ENCODE measurements at regions not wholly inside any gene's neighbourhood (a gene's known extent, or its start where the extent isn't known, plus 50 kb on each side); places are given as distances from the start of the nearest gene placed in this dataset.

- DNase-seq (no peak), ATAC-seq (no peak)
- no peaks in the 10 kb centered on the region for H3K4me1 ChIP-seq
- no peaks in the 10 kb centered on the region for H3K27me3 ChIP-seq
- WGBS (ENCODE audit: insufficient coverage, low coverage, low lambda C conversion rate, missing lambda C conversion rate), result 25% methylated on average over 3 of the region's 3 CpGs
- no peaks in the 10 kb centered on the region for H3K9me3 ChIP-seq
- intact Hi-C loops (cut with DNase I), result no loop called here
- H3K4me3 ChIP-seq, result no peak overlapping the region
- TF ChIP-seq POLR2A (IDR thresholded peaks at IDR 0.05) (no peak), CTCF (IDR thresholded peaks at IDR 0.05) (no peak)
- H3K36me3 ChIP-seq, result no peaks in the 10 kb centered on the region
- H3K27ac ChIP-seq, result no peak overlapping the region
Measured at GRCh38 chr5:113896789-113897188, 383.3 kb downstream of the YTHDC2 start.

GRCh38 chr5:113897748-113898147 lies 384.3 kb downstream of the YTHDC2 start:
- no peaks in the 10 kb centered on the region for H3K9me3 ChIP-seq
- H3K27ac ChIP-seq, result no peak overlapping the region
- no peak overlapping the region for H3K4me3 ChIP-seq
- H3K4me1 ChIP-seq, result no peaks in the 10 kb centered on the region
- DNase-seq, result no peak
- H3K36me3 ChIP-seq, result no peaks in the 10 kb centered on the region
- TF ChIP-seq POLR2A (IDR thresholded peaks at IDR 0.05) (no peak), CTCF (IDR thresholded peaks at IDR 0.05) (no peak)
- ATAC-seq, result no peak
- 75% methylated on average over 5 of the region's 5 CpGs for WGBS (ENCODE audit: insufficient coverage, low coverage, low lambda C conversion rate, missing lambda C conversion rate)
- intact Hi-C loops (cut with DNase I), result no loop called here
- H3K27me3 ChIP-seq, result no peaks in the 10 kb centered on the region

- H3K4me1 ChIP-seq, result no peaks in the 10 kb centered on the region
- ATAC-seq, result no peak
- intact Hi-C loops (cut with DNase I), result no loop called here
- TF ChIP-seq CTCF (IDR thresholded peaks at IDR 0.05), result no peak
- TF ChIP-seq POLR2A (IDR thresholded peaks at IDR 0.05), result no peak
- no peak for DNase-seq
- no peaks in the 10 kb centered on the region for H3K36me3 ChIP-seq
- H3K27me3 ChIP-seq, result no peaks in the 10 kb centered on the region
- H3K4me3 ChIP-seq, result no peak overlapping the region
- no peak overlapping the region for H3K27ac ChIP-seq
- H3K9me3 ChIP-seq, result no peaks in the 10 kb centered on the region
Measured at GRCh38 chr5:113900141-113900540, 386.6 kb downstream of the YTHDC2 start.

- TF ChIP-seq CTCF (IDR thresholded peaks at IDR 0.05), result no peak
- no peak for TF ChIP-seq POLR2A (IDR thresholded peaks at IDR 0.05)
- WGBS (ENCODE audit: insufficient coverage, low coverage, low lambda C conversion rate, missing lambda C conversion rate), result 43% methylated on average over 1 of the region's 3 CpGs
- Histone ChIP-seq H3K9me3 (no peaks in the 10 kb centered on the region), H3K4me1 (no peaks in the 10 kb centered on the region), H3K27ac (no peak overlapping the region), H3K4me3 (no peak overlapping the region), H3K27me3 (no peaks in the 10 kb centered on the region), H3K36me3 (no peaks in the 10 kb centered on the region)
- intact Hi-C loops (cut with DNase I), result no loop called here
- no peak for DNase-seq
- ATAC-seq, result no peak
Measured at GRCh38 chr5:113900816-113901215, 387.3 kb downstream of the YTHDC2 start.

- H3K27me3 ChIP-seq, result no peaks in the 10 kb centered on the region
- H3K4me3 ChIP-seq, result no peak overlapping the region
- H3K9me3 ChIP-seq, result no peaks in the 10 kb centered on the region
- intact Hi-C loops (cut with DNase I), result no loop called here
- ATAC-seq, result no peak
- no peak overlapping the region for H3K27ac ChIP-seq
- no peaks in the 10 kb centered on the region for H3K4me1 ChIP-seq
- 30% methylated on average over 1 of the region's 1 CpG for WGBS (ENCODE audit: insufficient coverage, low coverage, low lambda C conversion rate, missing lambda C conversion rate)
- TF ChIP-seq CTCF (IDR thresholded peaks at IDR 0.05) (no peak), POLR2A (IDR thresholded peaks at IDR 0.05) (no peak)
- no peaks in the 10 kb centered on the region for H3K36me3 ChIP-seq
- no peak for DNase-seq
Measured at GRCh38 chr5:113901718-113902117, 388.2 kb downstream of the YTHDC2 start.

Data from right lobe of liver (tissue), 6 donors.